Panc1 (cell line): ENCODE measurements at regions not wholly inside any gene's neighbourhood (a gene's known extent, or its start where the extent isn't known, plus 50 kb on each side); places are given as distances from the start of the nearest gene placed in this dataset.

ENCODE experiments used
- POLR2AphosphoS5 ChIP-seq: IDR thresholded peaks from 2 replicates; pipeline ENCODE4 v1.6.1; 2012; ENCODE audit warnings: mild to moderate bottlenecking, low read depth, low read length, moderate library complexity
- SIN3A ChIP-seq: IDR thresholded peaks from 2 replicates; pipeline ENCODE4 v1.6.1; 2012; ENCODE audit warnings: low read depth, mild to moderate bottlenecking, low read length, moderate library complexity, borderline replicate concordance; ENCODE audit not compliant: insufficient read depth
- TF ChIP-seq, protein P1 (sequence below): fragments of 450-650 bp; IDR thresholded peaks from 2 replicates; pipeline ENCODE4 v1.5.1; 2017; ENCODE audit warnings: mild to moderate bottlenecking
- TF ChIP-seq, protein P2 (sequence below), 2 experiments: IDR thresholded peaks; 2 replicates each; pipeline ENCODE4 v1.6.1; 2011 to 2012; ENCODE audit warnings: low read depth in 2 of 2, control low read depth in 1 of 2, low read length in 1 of 2, mild to moderate bottlenecking in 1 of 2, moderate library complexity in 1 of 2; ENCODE audit not compliant: insufficient read depth in 1 of 2

DNA sequence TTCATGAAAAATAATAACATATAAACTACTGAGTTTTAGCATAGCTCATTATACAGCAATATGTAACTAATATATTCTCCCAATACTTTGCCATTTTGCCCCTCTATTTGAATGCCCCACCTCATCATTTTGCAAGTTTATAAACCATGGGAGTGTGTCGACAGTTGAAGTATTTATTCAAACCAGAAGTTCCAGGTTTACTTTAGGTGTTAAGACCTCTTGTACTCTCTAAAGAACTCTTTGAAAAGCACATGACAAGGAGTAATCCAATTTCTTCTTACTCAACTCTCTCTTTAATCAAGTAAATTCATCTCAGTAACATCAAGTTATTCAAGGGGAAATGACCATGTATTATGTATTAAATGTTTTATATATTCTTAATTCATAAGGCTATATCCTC lies 240.7 kb downstream of the COX18 start:
- TF ChIP-seq, protein P1, sequence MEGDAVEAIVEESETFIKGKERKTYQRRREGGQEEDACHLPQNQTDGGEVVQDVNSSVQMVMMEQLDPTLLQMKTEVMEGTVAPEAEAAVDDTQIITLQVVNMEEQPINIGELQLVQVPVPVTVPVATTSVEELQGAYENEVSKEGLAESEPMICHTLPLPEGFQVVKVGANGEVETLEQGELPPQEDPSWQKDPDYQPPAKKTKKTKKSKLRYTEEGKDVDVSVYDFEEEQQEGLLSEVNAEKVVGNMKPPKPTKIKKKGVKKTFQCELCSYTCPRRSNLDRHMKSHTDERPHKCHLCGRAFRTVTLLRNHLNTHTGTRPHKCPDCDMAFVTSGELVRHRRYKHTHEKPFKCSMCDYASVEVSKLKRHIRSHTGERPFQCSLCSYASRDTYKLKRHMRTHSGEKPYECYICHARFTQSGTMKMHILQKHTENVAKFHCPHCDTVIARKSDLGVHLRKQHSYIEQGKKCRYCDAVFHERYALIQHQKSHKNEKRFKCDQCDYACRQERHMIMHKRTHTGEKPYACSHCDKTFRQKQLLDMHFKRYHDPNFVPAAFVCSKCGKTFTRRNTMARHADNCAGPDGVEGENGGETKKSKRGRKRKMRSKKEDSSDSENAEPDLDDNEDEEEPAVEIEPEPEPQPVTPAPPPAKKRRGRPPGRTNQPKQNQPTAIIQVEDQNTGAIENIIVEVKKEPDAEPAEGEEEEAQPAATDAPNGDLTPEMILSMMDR, result no peak
- TF ChIP-seq SIN3A (no peak), POLR2AphosphoS5 (no peak)
- TF ChIP-seq, protein P2, sequence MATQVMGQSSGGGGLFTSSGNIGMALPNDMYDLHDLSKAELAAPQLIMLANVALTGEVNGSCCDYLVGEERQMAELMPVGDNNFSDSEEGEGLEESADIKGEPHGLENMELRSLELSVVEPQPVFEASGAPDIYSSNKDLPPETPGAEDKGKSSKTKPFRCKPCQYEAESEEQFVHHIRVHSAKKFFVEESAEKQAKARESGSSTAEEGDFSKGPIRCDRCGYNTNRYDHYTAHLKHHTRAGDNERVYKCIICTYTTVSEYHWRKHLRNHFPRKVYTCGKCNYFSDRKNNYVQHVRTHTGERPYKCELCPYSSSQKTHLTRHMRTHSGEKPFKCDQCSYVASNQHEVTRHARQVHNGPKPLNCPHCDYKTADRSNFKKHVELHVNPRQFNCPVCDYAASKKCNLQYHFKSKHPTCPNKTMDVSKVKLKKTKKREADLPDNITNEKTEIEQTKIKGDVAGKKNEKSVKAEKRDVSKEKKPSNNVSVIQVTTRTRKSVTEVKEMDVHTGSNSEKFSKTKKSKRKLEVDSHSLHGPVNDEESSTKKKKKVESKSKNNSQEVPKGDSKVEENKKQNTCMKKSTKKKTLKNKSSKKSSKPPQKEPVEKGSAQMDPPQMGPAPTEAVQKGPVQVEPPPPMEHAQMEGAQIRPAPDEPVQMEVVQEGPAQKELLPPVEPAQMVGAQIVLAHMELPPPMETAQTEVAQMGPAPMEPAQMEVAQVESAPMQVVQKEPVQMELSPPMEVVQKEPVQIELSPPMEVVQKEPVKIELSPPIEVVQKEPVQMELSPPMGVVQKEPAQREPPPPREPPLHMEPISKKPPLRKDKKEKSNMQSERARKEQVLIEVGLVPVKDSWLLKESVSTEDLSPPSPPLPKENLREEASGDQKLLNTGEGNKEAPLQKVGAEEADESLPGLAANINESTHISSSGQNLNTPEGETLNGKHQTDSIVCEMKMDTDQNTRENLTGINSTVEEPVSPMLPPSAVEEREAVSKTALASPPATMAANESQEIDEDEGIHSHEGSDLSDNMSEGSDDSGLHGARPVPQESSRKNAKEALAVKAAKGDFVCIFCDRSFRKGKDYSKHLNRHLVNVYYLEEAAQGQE (IDR thresholded peaks at IDR 0.05; ENCODE audit: insufficient read depth in 1 of 2, low read depth in 2 of 2, low read length in 1 of 2), result no peak
